Liver (tissue), 2 donors: ENCODE measurements at regions not wholly inside any gene's neighbourhood (a gene's known extent, or its start where the extent isn't known, plus 50 kb on each side); places are given as distances from the start of the nearest gene placed in this dataset.

Source experiments
- EGR1 ChIP-seq, 2 donors: IDR thresholded peaks; 2 replicates each; pipeline ENCODE4 v1.6.1; 2016 to 2018; ENCODE audit warnings: antibody characterized with exemption in 2 of 2, low read depth in 2 of 2
- SP1 ChIP-seq: IDR thresholded peaks from 2 replicates; pipeline ENCODE4 v1.6.1; 2018; ENCODE audit warnings: antibody characterized with exemption, mild to moderate bottlenecking
- donor health status: healthy.

DNA sequence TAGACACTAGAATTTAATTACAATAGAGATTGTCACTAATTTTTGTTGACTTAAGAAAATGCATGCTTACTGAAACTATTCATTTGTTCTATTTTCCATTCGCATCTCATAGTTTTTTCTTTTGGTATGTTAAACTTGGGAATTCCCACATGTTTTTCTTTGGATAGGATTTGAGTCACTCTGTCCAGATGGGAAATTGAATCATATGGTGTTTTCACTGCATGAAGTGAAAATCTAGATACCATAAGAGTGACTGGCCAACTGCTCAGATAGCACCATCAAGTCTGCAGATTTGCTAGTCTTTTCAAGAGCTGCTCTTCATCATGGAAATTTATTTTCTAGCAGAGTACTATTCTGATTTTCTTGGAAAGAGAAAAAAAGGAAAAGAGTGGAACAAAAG is 172.6 kb downstream of the FAM47B start:
- TF ChIP-seq EGR1 (IDR thresholded peaks at IDR 0.05; ENCODE audit: low read depth in 2 of 2) (no peak), SP1 (no peak)
